Right forelimb (tissue), 1 donor: ENCODE measurements at regions not wholly inside any gene's neighbourhood (a gene's known extent, or its start where the extent isn't known, plus 50 kb on each side); places are given as distances from the start of the nearest gene placed in this dataset.

Experiments
- DNase-seq: peaks from one replicate; pipeline ENCODE4 v3.0.0-alpha.2; 2018

GRCh38 chr14:29042551-29042950, 276.0 kb downstream of the FOXG1 start:
- DNase-seq: no peak

- no peak for DNase-seq
These were observed 277.1 kb downstream of the FOXG1 start for GRCh38 chr14:29043737-29044136.

- DNase-seq: no peak
These were observed 278.6 kb downstream of the FOXG1 start for GRCh38 chr14:29045237-29045636.

- no peak for DNase-seq
These were observed 287.5 kb downstream of the FOXG1 start for GRCh38 chr14:29054119-29054518.

- DNase-seq: no peak
These were observed 289.5 kb downstream of the FOXG1 start for GRCh38 chr14:29056041-29056566.

GRCh38 chr14:29061702-29062101, 295.1 kb downstream of the FOXG1 start:
- no peak for DNase-seq

GRCh38 chr14:29062466-29062865, 295.9 kb downstream of the FOXG1 start:
- no peak for DNase-seq

- no peak for DNase-seq
These were observed 296.4 kb downstream of the FOXG1 start for GRCh38 chr14:29062976-29063375.

- DNase-seq: no peak
These were observed 297.8 kb downstream of the FOXG1 start for GRCh38 chr14:29064305-29064900.

- DNase-seq: no peak
These were observed 302.6 kb downstream of the FOXG1 start for GRCh38 chr14:29069228-29069627.

- DNase-seq: no peak
These were observed 309.2 kb downstream of the FOXG1 start for GRCh38 chr14:29075761-29076160.

GRCh38 chr14:29077916-29078315, 311.3 kb downstream of the FOXG1 start:
- no peak for DNase-seq

- DNase-seq: no peak
These were observed 312.4 kb downstream of the FOXG1 start for GRCh38 chr14:29078810-29079522.

GRCh38 chr14:29085546-29085945, 319.0 kb downstream of the FOXG1 start:
- no peak for DNase-seq

- no peak for DNase-seq
These were observed 323.3 kb downstream of the FOXG1 start for GRCh38 chr14:29089849-29090248.

- no peak for DNase-seq
These were observed 325.5 kb downstream of the FOXG1 start for GRCh38 chr14:29092121-29092520.

GRCh38 chr14:29097476-29097875, 330.9 kb downstream of the FOXG1 start:
- no peak for DNase-seq

GRCh38 chr14:29098656-29099055, 332.1 kb downstream of the FOXG1 start:
- DNase-seq: no peak

- no peak for DNase-seq
These were observed 335.7 kb downstream of the FOXG1 start for GRCh38 chr14:29102266-29102665.

- no peak for DNase-seq
These were observed 336.4 kb downstream of the FOXG1 start for GRCh38 chr14:29102996-29103395.

- DNase-seq: no peak
These were observed 342.3 kb downstream of the FOXG1 start for GRCh38 chr14:29108908-29109307.

- DNase-seq: no peak
These were observed 343.0 kb downstream of the FOXG1 start for GRCh38 chr14:29109589-29109988.

GRCh38 chr14:29111554-29111953, 345.0 kb downstream of the FOXG1 start:
- DNase-seq: no peak

GRCh38 chr14:29123017-29123416, 356.4 kb downstream of the FOXG1 start:
- no peak for DNase-seq

- DNase-seq: no peak
These were observed 359.8 kb downstream of the FOXG1 start for GRCh38 chr14:29126361-29126760.
